C4-2B (cell line): ENCODE measurements at regions not wholly inside any gene's neighbourhood (a gene's known extent, or its start where the extent isn't known, plus 50 kb on each side); places are given as distances from the start of the nearest gene placed in this dataset.

ENCODE experiments used
- H3K27ac ChIP-seq: fragments of 450-650 bp; 2 replicates; pipeline ENCODE4 v1.5.1; 2017
- CTCF ChIP-seq: fragments of 450-650 bp; conservative IDR thresholded peaks from 2 replicates; pipeline ENCODE4 v1.5.1; 2017; ENCODE audit warnings: mild to moderate bottlenecking
- ZFX ChIP-seq: fragments of 450-650 bp; IDR thresholded peaks from 2 replicates; pipeline ENCODE4 v1.6.1; 2017

GRCh38 chr11:45048870-45049691 is 97.4 kb upstream of the PRDM11 start:
- no peak overlapping the region for H3K27ac ChIP-seq
- TF ChIP-seq ZFX, result no peak
- no peak for TF ChIP-seq CTCF

GRCh38 chr11:45050111-45050510 is 96.3 kb upstream of the PRDM11 start:
- no peak overlapping the region for H3K27ac ChIP-seq
- TF ChIP-seq ZFX, result no peak
- no peak for TF ChIP-seq CTCF

GRCh38 chr11:45051621-45052020 is 94.8 kb upstream of the PRDM11 start:
- H3K27ac ChIP-seq, result no peak overlapping the region
- TF ChIP-seq ZFX (no peak), CTCF (no peak)

GRCh38 chr11:45052361-45052760 is 94.1 kb upstream of the PRDM11 start:
- H3K27ac ChIP-seq, result no peak overlapping the region
- no peak for TF ChIP-seq CTCF
- TF ChIP-seq ZFX, result no peak

GRCh38 chr11:45053736-45054446 is 92.5 kb upstream of the PRDM11 start:
- TF ChIP-seq ZFX (no peak), CTCF (no peak)
- no peak overlapping the region for H3K27ac ChIP-seq

- TF ChIP-seq ZFX (no peak), CTCF (no peak)
- H3K27ac ChIP-seq, result no peak overlapping the region
Observed at GRCh38 chr11:45054956-45055355, 91.5 kb upstream of the PRDM11 start.

GRCh38 chr11:45056529-45056928 is 89.9 kb upstream of the PRDM11 start:
- TF ChIP-seq CTCF (no peak), ZFX (no peak)
- H3K27ac ChIP-seq, result no peak overlapping the region
